Activated T-helper 17 cell treated with anti-CD3 and anti-CD28 coated beads, Interleukin-2, amount 50 U/mL, for 72 hours (primary cell): ENCODE measurements at regions not wholly inside any gene's neighbourhood (a gene's known extent, or its start where the extent isn't known, plus 50 kb on each side); places are given as distances from the start of the nearest gene placed in this dataset.
A peak's percentile ranks its signal among the peaks of the same experiment; 100 is the strongest.

ENCODE experiments used
- ATAC-seq: fragments of 150-1000 bp; cut with Tn5 transposase; replicated peaks from 2 replicates; pipeline ENCODE4 v1.10.0; 2021; ENCODE audit warnings: mild to moderate bottlenecking, moderate library complexity
- H3K27ac Mint-ChIP-seq: one replicate; pipeline ENCODE4 v1.8.0; 2022; ENCODE audit warnings: mixed read lengths
- H3K27me3 Mint-ChIP-seq: one replicate; pipeline ENCODE4 v1.8.0; 2022; ENCODE audit warnings: mixed read lengths
- H3K36me3 Mint-ChIP-seq: one replicate; pipeline ENCODE4 v1.8.0; 2022; ENCODE audit warnings: low read depth, mild to moderate bottlenecking, mixed read lengths
- H3K4me1 Mint-ChIP-seq: one replicate; pipeline ENCODE4 v1.8.0; 2022; ENCODE audit warnings: mixed read lengths
- H3K4me3 Mint-ChIP-seq: one replicate; pipeline ENCODE4 v1.8.0; 2022; ENCODE audit warnings: mild to moderate bottlenecking, mixed read lengths
- H3K9me3 Mint-ChIP-seq: one replicate; pipeline ENCODE4 v1.8.0; 2022; ENCODE audit warnings: mixed read lengths

DNA sequence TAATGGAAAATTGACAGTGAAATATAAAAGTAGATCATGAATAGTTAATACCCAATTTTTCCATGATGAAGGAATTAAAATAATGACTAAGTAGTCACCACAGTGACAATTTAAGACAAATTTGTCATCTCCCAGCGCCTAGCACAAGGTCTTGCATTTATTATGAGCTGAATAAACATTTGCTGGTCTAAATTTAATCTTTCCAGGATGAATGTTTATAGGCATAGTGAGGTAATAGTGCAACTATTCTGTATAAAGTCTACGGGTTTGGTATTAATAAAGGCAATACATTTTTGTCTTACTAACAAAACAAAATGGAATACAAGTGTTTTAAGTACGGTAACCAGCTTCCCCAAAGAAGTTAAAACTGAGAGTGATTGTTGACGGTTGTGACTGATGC, 209.3 kb downstream of the CD47 start:
- H3K36me3 Mint-ChIP-seq: no peaks in the 10 kb centered on the region

DNA sequence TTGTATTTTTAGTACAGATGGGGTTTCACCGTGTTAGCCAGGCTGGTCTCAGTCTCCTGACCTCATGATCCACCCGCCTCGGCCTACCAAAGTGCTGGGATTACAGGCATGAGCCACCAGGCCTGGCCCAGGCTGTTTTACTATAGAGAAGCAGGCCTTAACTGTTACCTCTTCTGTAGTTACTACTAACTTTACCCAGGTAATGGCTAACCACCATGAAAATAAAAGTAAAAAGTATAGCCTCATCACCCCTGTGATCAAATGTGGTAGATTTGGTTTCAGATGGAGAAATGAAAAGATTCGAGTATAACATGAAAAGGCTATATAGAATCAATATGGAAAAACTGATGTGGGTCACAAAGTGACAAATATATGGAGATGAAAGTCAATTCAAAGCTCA, 210.1 kb downstream of the CD47 start:
- Mint-ChIP-seq H3K36me3 (no peaks in the 10 kb centered on the region), H3K27ac (no peak overlapping the region), H3K9me3 (no peaks in the 10 kb centered on the region), H3K27me3 (no peaks in the 10 kb centered on the region), H3K4me3 (no peak overlapping the region), H3K4me1 (no peaks in the 10 kb centered on the region)
- ATAC-seq: no peak

More for the DNA sequence above, 209.3 kb downstream of the CD47 start:
- no peak overlapping the region for H3K4me3 Mint-ChIP-seq
- no peaks in the 10 kb centered on the region for H3K4me1 Mint-ChIP-seq
- ATAC-seq: no peak
- H3K27me3 Mint-ChIP-seq: no peaks in the 10 kb centered on the region
- no peaks in the 10 kb centered on the region for H3K9me3 Mint-ChIP-seq
- H3K27ac Mint-ChIP-seq: no peak overlapping the region

GRCh38 chr3:107877936-107878335, 212.9 kb downstream of the CD47 start:
- no peak overlapping the region for H3K4me3 Mint-ChIP-seq
- H3K9me3 Mint-ChIP-seq: no peaks in the 10 kb centered on the region
- no peaks in the 10 kb centered on the region for H3K36me3 Mint-ChIP-seq
- H3K27ac Mint-ChIP-seq: no peak overlapping the region
- H3K27me3 Mint-ChIP-seq: no peaks in the 10 kb centered on the region
- ATAC-seq: no peak
- H3K4me1 Mint-ChIP-seq: no peaks in the 10 kb centered on the region

GRCh38 chr3:107870943-107871638, 219.7 kb downstream of the CD47 start:
- Mint-ChIP-seq H3K4me1 (peaks cover 5% of the 10 kb centered on the region), H3K9me3 (no peaks in the 10 kb centered on the region), H3K27ac (peak overlapping the region; percentile 15), H3K27me3 (peaks cover 7% of the 10 kb centered on the region), H3K36me3 (no peaks in the 10 kb centered on the region), H3K4me3 (no peak overlapping the region)
- peak; percentile 81 for ATAC-seq

GRCh38 chr3:107870096-107870495, 220.7 kb downstream of the CD47 start:
- Mint-ChIP-seq H3K9me3 (peaks cover 3% of the 10 kb centered on the region), H3K36me3 (no peaks in the 10 kb centered on the region), H3K4me3 (no peak overlapping the region), H3K4me1 (peaks cover 5% of the 10 kb centered on the region), H3K27ac (no peak overlapping the region), H3K27me3 (peaks cover 10% of the 10 kb centered on the region)
- no peak for ATAC-seq

- Mint-ChIP-seq H3K27me3 (peaks cover 10% of the 10 kb centered on the region), H3K4me1 (peaks cover 5% of the 10 kb centered on the region)
- no peak for ATAC-seq
Observed at GRCh38 chr3:107868449-107868848, 222.4 kb downstream of the CD47 start.

GRCh38 chr3:107861904-107862303, 228.9 kb downstream of the CD47 start:
- H3K27ac Mint-ChIP-seq: no peak overlapping the region
- H3K36me3 Mint-ChIP-seq: no peaks in the 10 kb centered on the region
- peaks cover 3% of the 10 kb centered on the region for H3K9me3 Mint-ChIP-seq
- H3K27me3 Mint-ChIP-seq: peaks cover 6% of the 10 kb centered on the region
- H3K4me1 Mint-ChIP-seq: no peaks in the 10 kb centered on the region
- no peak overlapping the region for H3K4me3 Mint-ChIP-seq
- no peak for ATAC-seq

More at GRCh38 chr3:107868449-107868848, 222.4 kb downstream of the CD47 start:
- Mint-ChIP-seq H3K36me3 (no peaks in the 10 kb centered on the region), H3K4me3 (no peak overlapping the region), H3K9me3 (peaks cover 3% of the 10 kb centered on the region), H3K27ac (no peak overlapping the region)

DNA sequence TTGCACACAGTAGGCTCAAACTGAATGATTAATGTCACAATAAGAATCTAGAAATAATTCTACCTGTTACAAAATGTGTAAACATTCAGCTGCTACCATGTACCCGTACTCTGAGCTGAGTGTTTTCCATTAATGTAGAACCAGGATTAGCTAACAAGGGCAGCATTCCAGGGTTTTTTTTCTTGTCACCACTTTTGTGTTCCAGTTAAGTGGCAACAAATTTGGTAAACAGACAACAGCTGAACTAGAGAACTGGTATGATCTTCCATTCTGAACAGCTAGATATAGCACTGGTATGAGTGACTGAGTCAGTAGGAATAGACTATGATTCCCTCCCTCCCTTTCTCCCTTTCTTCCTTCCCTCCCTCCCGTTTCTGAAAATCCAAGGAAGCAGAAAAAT, 229.4 kb downstream of the CD47 start:
- ATAC-seq: no peak
- Mint-ChIP-seq H3K27me3 (peaks cover 6% of the 10 kb centered on the region), H3K36me3 (no peaks in the 10 kb centered on the region), H3K27ac (no peak overlapping the region), H3K9me3 (peaks cover 3% of the 10 kb centered on the region), H3K4me1 (no peaks in the 10 kb centered on the region), H3K4me3 (no peak overlapping the region)
